DOHH2 (cell line): ENCODE measurements at regions not wholly inside any gene's neighbourhood (a gene's known extent, or its start where the extent isn't known, plus 50 kb on each side); places are given as distances from the start of the nearest gene placed in this dataset.

Experiments used
- CTCF ChIP-seq: fragments of 200-600 bp; sonication (generic); IDR thresholded peaks from one replicate; pipeline ENCODE4 v1.5.1; 2014; ENCODE audit warnings: antibody characterized with exemption, mild to moderate bottlenecking, low read depth, low read length; ENCODE audit not compliant: poor library complexity, severe bottlenecking
- EZH2phosphoT487 ChIP-seq: fragments of 200-600 bp; sonication (generic); IDR thresholded peaks from 2 replicates; pipeline ENCODE4 v1.6.1; 2017; ENCODE audit warnings: borderline replicate concordance, mild to moderate bottlenecking, antibody characterized with exemption, low read length, moderate library complexity, mixed read lengths

GRCh38 chr3:72614394-72615074 lies 233.7 kb downstream of the SHQ1 start:
- TF ChIP-seq CTCF, result no peak
- TF ChIP-seq EZH2phosphoT487, result no peak
